H4 (cell line): ENCODE measurements at regions not wholly inside any gene's neighbourhood (a gene's known extent, or its start where the extent isn't known, plus 50 kb on each side); places are given as distances from the start of the nearest gene placed in this dataset.
"Not testable (repeated sequence)": the region's sequence is repeated elsewhere in the genome, so short reads cannot be mapped to it uniquely, and the experiment has no call there.

Experiments used
- DNase-seq: peaks from one replicate; pipeline ENCODE4 v3.0.0-alpha.2; 2015; ENCODE audit warnings: low spot score

DNA sequence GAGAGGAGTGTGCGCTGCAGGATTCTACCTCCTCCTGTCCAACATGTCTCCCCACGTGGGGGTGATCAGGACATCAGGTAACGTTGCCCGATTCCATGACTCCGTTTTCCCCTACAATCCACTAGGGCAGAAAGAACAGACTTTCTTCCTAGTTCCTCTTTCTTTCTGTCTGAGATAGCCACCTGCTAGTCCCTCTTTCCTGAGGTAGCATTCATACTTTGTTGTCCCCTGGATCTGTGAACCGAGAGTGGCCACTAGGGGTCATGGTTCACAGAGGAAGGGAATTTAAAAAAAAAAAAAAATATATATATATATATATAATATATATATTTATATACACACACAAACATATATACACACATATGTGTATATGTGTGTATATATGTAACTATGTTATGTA lies 210.0 kb upstream of the ZNF521 start:
- peak; percentile 14 for DNase-seq

DNA sequence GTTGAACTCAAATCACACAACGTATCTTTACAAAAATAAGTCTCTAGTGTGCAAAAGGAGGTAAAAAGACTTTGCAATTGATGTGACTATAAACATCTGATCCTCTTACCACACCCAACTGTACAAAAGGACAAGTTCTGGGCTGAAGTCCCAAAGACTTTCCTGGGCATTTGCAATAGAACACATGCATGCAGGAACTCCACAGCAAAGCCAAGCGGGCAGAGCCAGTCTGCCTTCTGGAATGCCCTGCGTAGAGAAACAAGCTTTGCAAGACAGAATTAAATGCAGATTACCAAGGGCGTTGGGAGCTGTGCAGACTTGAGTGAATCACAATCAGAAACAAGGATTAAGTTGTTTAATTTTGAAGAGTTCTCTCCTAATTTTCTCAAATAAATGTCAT lies 208.4 kb upstream of the ZNF521 start:
- DNase-seq: no peak

DNA sequence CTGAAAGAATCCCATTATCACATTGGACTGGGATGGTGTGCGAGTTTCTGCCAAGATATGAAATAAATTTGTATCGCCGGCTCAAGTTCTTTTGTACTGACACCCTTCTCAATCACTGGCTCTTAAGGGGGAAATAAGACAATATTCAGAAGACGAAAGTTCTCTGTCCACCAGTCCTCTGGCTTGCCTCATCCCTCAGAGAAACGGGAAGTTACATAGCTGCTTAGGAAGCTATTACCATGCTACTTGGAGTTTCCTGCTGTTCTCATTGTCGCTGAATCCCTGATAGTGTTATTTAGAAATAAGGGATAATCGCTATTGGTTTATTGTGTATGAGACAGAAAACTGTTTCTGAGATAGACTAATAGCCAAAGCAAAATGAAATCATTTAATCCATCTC lies 205.0 kb upstream of the ZNF521 start:
- DNase-seq: no peak

- no peak for DNase-seq
These were observed 201.8 kb upstream of the ZNF521 start for GRCh38 chr18:25553631-25554263.

DNA sequence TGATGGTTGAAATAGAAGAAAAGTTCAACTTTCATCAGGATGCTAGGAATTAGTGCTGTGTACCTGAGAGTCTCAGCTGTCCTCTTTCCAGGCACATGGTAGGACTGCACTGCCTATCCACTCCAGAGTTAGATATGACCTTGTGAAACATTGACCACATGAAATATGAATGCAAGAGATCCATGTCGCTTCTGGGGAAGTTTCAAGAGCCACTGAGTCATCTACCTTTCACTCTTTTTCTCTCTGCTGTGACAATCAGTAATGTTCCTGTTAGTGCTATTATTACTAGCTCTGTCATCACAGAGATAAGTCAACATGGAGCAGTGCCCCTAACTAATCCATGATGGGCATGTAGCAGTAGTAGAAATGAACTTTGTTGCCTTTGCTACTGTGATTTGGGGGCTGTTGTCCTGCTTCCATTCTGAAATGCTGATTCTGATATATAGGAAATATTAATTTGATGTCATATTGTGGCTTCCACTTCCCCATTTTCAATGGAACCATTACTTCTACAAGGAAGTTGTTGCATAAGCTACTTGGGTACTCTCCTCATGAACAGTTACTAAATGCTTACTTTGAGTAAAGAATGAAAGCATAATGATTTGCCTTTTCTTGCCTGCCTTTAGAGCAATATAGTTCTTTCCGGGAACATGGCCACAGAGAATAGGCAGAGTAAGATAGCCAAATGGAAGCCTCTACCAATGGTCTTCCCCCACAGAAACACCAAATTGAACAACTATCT lies 192.8 kb upstream of the ZNF521 start:
- DNase-seq: no peak

DNA sequence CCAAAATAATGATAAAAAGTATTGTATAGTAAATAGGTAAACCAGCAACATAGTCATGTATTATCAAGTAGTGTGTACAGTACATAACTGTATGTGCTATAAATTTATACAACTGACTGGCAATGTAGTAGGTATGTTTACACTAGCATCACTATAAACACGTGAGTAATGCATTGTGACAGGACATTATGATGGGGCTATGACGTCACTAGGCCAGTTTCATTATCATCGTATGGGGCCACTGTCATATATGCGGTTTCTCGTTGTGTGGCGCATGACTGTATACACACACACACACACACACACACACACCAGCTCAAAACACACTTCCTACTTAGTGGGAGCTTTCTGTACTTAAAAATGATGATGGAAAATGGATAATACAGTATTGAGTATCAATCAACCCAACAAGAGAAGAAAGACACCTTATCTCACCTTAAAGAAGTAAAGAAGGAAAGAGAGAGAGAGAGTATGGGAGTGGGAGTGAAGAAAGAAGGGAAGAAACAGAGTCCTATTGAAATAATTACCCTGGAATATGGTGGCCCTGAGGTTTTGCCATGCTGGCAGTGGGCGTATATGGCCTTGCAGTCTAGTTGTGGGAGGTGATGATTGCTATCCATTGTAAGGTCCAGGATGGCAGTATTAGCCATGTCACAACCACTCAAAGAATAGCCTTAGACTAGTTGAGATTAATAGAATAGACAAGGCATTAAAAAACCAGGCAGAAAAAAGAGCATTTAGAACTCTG lies 186.4 kb upstream of the ZNF521 start:
- peak; percentile 16 for DNase-seq

- DNase-seq: no peak
These were observed 183.5 kb upstream of the ZNF521 start for GRCh38 chr18:25535495-25535894.

DNA sequence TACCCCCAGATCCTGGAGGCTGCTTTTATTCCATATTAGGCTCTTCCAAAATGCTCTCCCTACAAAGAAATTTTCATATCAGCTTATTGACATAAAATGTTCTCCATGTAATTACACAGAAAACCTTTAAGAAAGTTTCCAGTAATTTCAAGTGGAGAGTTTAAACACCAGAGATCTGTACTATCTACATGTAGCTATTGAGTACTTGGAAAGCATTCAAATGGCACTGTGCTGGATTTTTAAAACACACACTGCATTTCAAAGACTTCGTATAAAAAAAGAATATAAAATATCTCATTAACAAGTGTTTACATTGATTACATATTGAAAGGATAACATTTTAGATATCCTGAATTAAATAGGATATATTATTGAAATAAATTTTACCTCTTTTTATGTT lies 182.4 kb upstream of the ZNF521 start:
- no peak for DNase-seq

DNA sequence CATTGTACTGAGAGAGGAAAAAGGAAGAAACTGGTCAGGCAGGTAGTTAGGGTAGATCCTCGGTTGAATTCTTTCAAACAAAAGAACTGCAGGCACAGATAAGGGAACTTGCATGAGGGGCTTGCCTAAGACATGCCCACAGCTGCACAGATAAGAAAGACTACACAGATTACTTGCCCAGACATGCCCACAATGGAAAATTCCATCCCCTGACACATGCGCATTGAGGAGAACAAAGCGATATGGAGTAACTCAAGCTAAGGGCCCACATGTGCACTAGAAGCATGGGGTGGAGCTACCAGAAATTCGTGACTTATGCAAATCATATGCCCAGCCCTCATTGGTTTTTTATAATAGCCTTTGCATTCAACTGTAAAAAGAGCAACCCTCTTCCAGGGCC lies 181.3 kb upstream of the ZNF521 start:
- no peak for DNase-seq

DNA sequence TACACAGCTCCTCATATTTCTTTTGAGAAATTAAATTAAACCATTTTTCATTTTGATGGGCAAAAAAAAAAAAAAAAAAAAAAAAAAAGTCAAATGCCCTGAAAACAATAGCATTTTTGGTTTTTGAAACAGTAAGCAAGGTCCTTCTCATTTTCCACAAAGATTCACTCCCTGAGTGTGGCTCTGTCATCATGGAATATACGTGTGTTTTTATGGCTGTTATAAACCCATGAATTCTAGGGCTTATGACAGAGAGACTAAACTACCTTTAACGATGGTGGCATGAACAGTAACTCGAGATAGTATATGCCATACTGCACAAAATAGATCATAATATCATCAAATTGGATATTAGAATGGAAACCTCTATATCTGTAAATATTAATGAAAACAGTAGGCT lies 179.2 kb upstream of the ZNF521 start:
- no peak for DNase-seq

DNA sequence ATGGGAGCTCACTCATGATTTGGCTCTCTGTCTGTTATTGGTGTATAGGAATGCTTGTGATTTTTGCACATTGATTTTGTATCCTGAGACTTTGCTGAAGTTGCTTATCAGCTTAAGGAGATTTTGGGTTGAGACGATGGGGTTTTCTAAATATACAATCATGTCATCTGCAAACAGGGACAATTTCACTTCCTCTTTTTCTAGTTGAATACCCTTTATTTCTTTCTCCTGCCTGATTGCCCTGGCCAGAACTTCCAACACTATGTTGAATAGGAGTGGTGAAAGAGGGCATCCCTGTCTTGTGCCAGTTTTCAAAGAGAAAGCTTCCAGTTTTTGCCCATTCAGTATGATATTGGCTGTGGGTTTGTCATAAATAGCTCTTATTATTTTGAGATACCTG lies 173.8 kb upstream of the ZNF521 start:
- not testable (repeated sequence) for DNase-seq

DNA sequence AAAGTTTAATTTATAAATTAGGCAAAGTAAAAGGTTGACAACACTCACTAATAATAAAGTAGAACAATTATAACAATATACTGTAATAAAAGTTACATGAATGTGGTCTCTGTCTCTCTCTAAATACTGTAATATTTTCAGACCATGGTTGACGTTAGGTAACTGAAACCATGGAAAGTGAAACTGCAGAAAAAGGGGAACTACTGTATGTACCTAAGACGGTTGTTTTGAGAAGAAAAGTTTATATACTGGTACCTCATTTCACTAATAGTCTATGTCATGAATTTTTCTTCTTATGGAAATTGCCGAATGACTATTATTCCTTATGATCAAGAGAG lies 166.7 kb upstream of the ZNF521 start:
- no peak for DNase-seq

GRCh38 chr18:25517881-25518715 lies 166.1 kb upstream of the ZNF521 start:
- DNase-seq: no peak

GRCh38 chr18:25516747-25517498 lies 165.0 kb upstream of the ZNF521 start:
- peak; percentile 9 for DNase-seq

DNA sequence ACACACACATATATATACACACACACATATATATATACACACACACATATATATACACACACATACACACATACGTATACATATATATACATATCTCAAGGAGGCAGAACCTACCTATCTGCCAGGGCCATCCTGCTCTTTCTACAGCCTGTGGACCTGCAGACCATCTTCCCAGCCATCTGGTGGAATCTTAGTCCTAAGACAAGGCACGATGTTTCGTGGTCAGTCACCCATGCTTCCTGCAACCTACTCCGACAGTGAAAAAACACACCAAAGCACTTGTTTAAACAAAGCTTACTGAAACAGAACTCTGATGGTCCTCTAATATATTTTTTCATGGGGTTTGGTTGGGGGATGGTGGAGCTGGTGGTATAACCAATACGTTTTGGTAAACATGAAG lies 164.2 kb upstream of the ZNF521 start:
- DNase-seq: no peak

- no peak for DNase-seq
These were observed 158.1 kb upstream of the ZNF521 start for GRCh38 chr18:25510096-25510495.

GRCh38 chr18:25503567-25504081 lies 151.7 kb upstream of the ZNF521 start:
- DNase-seq: peak; percentile 74

- DNase-seq: no peak
These were observed 145.3 kb upstream of the ZNF521 start for GRCh38 chr18:25497151-25497794.

- DNase-seq: no peak
These were observed 144.6 kb upstream of the ZNF521 start for GRCh38 chr18:25496544-25496943.

- DNase-seq: no peak
These were observed 143.6 kb upstream of the ZNF521 start for GRCh38 chr18:25495606-25496005.

GRCh38 chr18:25494888-25495287 lies 142.9 kb upstream of the ZNF521 start:
- DNase-seq: no peak
